VCaP (cell line): ENCODE measurements at regions not wholly inside any gene's neighbourhood (a gene's known extent, or its start where the extent isn't known, plus 50 kb on each side); places are given as distances from the start of the nearest gene placed in this dataset.

Experiments used
- H3K27ac ChIP-seq: fragments of 450-650 bp; 2 replicates; pipeline ENCODE4 v1.5.1; 2017
- TF ChIP-seq, protein P1 (sequence below): fragments of 450-650 bp; conservative IDR thresholded peaks from 2 replicates; pipeline ENCODE4 v1.5.1; 2017; ENCODE audit warnings: mild to moderate bottlenecking, moderate library complexity

DNA sequence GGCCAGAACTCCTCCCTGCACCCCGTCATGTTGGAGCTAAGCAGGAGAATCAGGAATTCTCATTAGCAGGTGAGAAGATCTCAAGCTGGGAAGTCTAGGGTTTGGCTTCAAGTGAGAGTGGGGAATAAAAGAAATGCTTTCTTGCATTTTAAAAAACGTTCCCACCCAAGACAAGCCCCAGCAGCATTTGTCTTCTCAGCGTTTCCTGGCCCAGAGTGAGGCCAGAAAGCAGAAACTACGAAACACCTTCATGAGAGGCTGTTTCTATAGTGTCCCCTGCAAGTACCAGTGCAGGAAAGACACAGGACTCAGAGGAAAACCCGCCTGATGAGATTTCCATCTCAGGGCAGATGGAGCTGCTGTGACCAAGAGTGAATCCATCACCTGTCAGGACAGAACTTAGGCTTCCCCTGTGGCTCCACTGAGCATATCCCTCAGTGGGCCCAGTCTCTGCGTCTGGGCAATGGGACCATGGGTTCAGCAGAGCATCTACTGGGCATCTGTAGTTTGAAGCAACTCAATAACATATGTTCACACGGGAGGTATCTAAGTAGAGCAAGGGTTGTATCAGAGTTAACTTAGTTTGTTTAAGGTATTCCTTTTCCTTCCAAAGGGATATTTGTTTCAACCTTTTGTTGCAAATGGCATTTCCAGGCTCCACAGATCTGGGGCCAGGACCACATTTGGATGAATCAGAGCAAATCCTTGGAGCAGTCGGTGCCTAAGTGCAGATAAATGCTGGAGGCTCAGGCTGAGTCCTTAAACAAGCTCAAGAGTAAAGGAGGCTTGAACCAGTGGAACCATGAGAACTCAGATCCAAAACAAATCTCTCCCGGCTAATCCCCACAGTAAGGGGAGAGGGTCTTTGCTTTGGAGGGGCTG is 548.3 kb downstream of the MIAT start:
- TF ChIP-seq, protein P1, sequence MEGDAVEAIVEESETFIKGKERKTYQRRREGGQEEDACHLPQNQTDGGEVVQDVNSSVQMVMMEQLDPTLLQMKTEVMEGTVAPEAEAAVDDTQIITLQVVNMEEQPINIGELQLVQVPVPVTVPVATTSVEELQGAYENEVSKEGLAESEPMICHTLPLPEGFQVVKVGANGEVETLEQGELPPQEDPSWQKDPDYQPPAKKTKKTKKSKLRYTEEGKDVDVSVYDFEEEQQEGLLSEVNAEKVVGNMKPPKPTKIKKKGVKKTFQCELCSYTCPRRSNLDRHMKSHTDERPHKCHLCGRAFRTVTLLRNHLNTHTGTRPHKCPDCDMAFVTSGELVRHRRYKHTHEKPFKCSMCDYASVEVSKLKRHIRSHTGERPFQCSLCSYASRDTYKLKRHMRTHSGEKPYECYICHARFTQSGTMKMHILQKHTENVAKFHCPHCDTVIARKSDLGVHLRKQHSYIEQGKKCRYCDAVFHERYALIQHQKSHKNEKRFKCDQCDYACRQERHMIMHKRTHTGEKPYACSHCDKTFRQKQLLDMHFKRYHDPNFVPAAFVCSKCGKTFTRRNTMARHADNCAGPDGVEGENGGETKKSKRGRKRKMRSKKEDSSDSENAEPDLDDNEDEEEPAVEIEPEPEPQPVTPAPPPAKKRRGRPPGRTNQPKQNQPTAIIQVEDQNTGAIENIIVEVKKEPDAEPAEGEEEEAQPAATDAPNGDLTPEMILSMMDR: no peak

DNA sequence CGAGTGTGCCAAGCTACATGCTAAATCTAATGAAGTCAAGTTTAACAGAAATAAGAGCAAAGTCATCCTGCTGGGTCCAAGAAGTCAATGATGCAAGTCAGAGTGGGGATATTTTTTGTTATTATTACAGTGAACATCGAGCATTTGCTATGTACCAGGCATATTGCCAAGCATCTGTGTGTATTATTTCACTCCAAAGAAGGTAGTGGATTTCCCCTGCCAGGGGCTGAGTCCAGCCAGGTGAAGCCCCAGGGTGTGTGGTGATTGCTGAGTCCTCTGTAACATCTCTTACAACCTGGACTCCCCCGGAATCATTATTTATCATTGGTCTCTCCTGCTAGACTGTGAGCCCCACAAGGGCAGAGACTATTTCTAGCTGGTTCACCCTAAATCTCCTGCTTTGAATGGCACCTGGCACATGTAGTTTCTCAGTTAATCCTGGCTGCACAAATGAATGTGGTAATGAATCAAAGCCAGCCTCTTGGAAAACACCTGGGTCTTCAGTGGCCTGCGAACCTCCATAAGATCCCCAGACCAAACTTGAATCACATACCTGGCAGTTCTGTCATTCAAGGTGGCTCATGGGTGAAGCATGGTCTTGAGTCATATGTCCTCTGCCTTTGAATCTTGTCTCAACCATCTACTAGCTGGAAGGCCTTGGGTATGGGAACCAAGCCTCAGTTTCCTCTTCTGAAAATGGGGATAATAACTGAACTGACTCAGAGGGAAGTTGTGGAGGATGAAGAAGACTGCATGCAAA is 549.2 kb downstream of the MIAT start:
- TF ChIP-seq, protein P1: no peak
- no peak overlapping the region for H3K27ac ChIP-seq

More for the DNA sequence above, 548.3 kb downstream of the MIAT start:
- H3K27ac ChIP-seq: no peak overlapping the region

DNA sequence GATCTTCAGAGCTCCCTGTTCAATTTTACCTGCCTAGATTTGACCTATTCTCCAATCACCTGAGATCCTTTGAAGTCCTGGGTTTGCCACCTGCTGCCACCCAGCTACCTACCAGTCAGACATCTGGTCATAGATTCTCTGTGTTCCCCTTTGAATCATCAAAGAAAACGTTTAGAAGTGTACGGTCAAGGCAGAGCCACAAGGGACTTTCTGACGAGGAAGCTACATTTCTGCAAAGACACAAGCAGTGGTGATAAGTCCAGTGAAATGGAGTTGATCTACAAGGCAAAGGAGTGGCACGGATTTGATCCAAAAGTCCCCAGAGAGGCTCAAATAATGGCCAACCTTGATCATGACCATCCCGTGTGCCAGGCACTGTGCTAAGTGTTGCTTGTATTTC is 549.9 kb downstream of the MIAT start:
- H3K27ac ChIP-seq: no peak overlapping the region
- TF ChIP-seq, protein P1: no peak

DNA sequence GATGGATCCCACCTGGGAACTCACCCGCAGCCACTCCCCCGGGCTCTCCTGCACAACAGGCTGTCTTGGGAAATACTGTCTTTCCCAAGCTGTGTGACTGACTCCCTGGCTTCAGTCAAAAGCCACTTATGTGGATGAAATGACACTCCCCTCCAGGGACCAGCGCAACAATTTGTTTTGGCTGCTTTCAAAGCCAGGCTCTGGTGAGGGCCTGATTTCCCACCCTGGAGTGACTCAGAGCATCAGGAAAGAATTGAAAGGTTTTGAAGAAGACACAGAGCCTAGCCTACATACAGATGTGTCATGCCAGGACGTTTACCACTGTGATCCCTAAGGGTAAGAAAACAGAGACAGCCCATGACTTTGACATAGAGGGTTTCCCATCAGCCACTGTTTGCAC is 550.5 kb downstream of the MIAT start:
- H3K27ac ChIP-seq: no peak overlapping the region
- TF ChIP-seq, protein P1: no peak

DNA sequence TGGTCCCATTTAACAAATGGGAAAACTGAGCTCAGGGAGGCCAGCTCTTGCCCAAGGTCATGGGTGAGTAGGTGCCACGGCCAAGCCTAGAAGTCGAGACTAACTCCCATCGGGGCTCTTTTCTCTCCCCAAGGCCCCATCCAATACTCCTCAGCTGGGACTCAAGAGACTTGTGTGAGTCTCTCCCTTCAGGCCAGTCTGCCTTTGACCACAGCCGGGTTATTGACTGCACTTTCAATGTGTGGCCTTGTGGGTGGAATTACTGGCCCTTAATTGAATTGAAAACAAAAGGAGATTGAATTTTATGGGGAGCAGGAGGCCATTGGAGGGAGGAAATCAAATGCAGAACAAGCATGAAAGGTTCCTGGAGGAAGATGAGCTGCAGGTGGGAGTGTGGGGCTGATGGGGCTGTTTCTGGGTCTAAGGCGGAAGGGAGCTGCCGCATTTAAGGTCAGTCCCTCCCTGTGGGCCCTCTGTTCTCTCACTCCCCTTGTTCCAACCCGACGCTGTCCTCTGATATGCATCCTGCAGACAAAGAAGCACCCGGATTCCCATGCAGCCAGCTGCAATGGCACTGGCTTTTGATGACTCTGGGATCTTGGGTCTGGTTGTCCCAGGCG is 552.8 kb downstream of the MIAT start:
- H3K27ac ChIP-seq: no peak overlapping the region
- TF ChIP-seq, protein P1: no peak

DNA sequence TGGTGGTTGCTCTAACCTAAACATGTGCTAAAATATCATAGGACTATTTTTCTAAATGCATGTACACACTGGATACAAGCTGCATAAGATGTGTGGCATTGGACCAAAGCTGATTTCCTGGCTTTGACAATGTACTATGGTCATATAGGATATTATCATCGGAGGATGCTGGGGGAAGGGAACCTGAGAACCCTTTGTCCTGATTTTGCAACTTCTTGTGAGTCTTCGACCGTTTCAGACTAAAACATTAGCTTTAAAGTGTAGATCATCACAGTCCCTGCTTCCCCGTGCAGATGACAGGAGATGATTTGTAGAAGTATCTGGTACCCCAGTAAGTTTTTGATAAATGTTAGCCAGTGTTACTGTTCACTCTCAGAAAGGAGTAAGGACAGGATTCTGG is 554.7 kb downstream of the MIAT start:
- H3K27ac ChIP-seq: peak overlapping the region; percentile 21; the same call in 1 of the 2 replicates
- TF ChIP-seq, protein P1: no peak

DNA sequence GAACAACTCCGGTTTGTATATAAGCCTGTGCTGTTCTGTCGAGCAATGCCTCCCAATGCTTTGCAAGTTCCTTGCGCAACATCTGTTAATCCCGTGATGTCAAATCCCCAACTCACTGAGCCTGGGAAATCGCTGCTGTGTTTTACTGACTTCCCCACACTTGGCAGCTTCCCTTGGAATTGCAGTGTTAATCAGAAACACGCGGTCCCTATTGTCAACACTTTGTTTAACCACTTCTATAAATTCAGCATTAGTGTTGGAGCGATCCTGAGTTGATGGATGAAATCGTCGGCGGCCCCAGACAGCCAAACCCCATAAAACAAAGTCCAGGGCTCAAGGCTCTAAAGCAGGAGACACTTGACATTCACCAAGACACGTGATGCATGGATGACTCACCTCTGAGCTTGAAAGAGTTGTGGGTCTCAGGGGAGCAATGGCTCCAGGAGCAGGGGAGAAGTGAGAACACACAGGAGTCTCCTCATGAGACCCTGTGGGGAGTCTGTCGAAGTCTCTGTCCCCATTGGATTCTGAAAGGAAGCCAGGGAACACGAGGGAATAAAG is 555.3 kb downstream of the MIAT start:
- TF ChIP-seq, protein P1: no peak
- H3K27ac ChIP-seq: peak overlapping the region; percentile 21; the same call in 1 of the 2 replicates
